Osteoblast (primary cell): ENCODE measurements at regions not wholly inside any gene's neighbourhood (a gene's known extent, or its start where the extent isn't known, plus 50 kb on each side); places are given as distances from the start of the nearest gene placed in this dataset.

Source experiments
- DNase-seq: peaks from one replicate; pipeline ENCODE4 v3.0.0; 2011; ENCODE audit warnings: low spot score, mixed read lengths; ENCODE audit not compliant: insufficient read length; ENCODE audit errors: missing footprints
- H2AFZ ChIP-seq: 2 replicates; pipeline ENCODE4 v1.6.0; 2011; ENCODE audit warnings: mild to moderate bottlenecking, low read length
- H3K27ac ChIP-seq: 2 replicates; pipeline ENCODE4 v1.5.1; 2011; ENCODE audit warnings: mild to moderate bottlenecking, low read depth, low read length, moderate library complexity
- H3K27me3 ChIP-seq: 2 replicates; pipeline ENCODE4 v1.6.0; 2012; ENCODE audit warnings: mild to moderate bottlenecking, control low read depth, inconsistent platforms, low read length, moderate library complexity; ENCODE audit not compliant: insufficient read depth
- H3K36me3 ChIP-seq: 2 replicates; pipeline ENCODE4 v1.5.1; 2011; ENCODE audit warnings: mild to moderate bottlenecking, low read length, control low read depth, moderate library complexity; ENCODE audit not compliant: insufficient read depth
- H3K4me1 ChIP-seq: 2 replicates; pipeline ENCODE4 v1.5.1; 2011; ENCODE audit warnings: mild to moderate bottlenecking, low read length, control low read depth, moderate library complexity; ENCODE audit not compliant: insufficient read depth
- H3K4me2 ChIP-seq: 2 replicates; pipeline ENCODE4 v1.6.0; 2011; ENCODE audit warnings: mild to moderate bottlenecking, low read length; ENCODE audit not compliant: insufficient read depth
- H3K4me3 ChIP-seq: fragments of 200-600 bp; sonication (generic); 3 replicates; pipeline ENCODE4 v1.5.1; 2012; ENCODE audit warnings: mild to moderate bottlenecking, low read length, inconsistent platforms; ENCODE audit not compliant: insufficient read depth
- H3K79me2 ChIP-seq: 2 replicates; pipeline ENCODE4 v1.6.0; 2012; ENCODE audit warnings: mild to moderate bottlenecking, low read length, control low read depth, inconsistent platforms; ENCODE audit not compliant: insufficient read depth
- H3K9me3 ChIP-seq: 2 replicates; pipeline ENCODE4 v1.5.1; 2011; ENCODE audit warnings: low read depth, low read length, control low read depth
- H4K20me1 ChIP-seq: 2 replicates; pipeline ENCODE4 v1.6.0; 2012; ENCODE audit warnings: mild to moderate bottlenecking, low read length, control low read depth; ENCODE audit not compliant: insufficient read depth
- TF ChIP-seq, protein P1 (sequence below): IDR thresholded peaks from 2 replicates; pipeline ENCODE4 v1.5.1; 2011; ENCODE audit warnings: mild to moderate bottlenecking, low read depth, low read length, moderate library complexity; ENCODE audit errors: extremely low read depth

DNA sequence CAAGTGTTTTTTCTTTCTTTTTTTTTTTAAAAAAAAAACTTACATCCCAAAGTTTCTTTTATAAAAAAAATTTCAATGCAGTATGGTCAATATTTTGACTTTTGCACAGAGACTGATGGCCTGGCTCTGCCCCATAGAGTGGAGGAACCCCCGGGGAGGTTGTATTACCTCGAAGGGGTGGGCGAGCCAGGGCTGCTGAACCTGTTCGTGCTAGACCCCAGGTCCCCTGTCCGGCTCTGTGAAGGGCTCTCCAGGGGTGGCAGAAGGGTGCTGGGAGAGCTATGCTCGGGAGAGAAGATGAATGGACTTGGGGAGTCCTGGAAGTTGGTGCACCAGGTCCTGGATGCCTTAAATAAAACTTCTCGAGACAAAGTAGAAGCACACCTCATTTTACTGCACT is 446.4 kb upstream of the KLF6 start:
- H3K9me3 ChIP-seq: no peaks in the 10 kb centered on the region
- H3K27me3 ChIP-seq: no peaks in the 10 kb centered on the region
- no peaks in the 10 kb centered on the region for H3K36me3 ChIP-seq
- no peaks in the 10 kb centered on the region for H3K4me1 ChIP-seq
- no peak overlapping the region for H2AFZ ChIP-seq
- DNase-seq: no peak
- no peak overlapping the region for H3K4me3 ChIP-seq
- H3K27ac ChIP-seq: no peak overlapping the region
- no peak overlapping the region for H3K4me2 ChIP-seq
- TF ChIP-seq, protein P1, sequence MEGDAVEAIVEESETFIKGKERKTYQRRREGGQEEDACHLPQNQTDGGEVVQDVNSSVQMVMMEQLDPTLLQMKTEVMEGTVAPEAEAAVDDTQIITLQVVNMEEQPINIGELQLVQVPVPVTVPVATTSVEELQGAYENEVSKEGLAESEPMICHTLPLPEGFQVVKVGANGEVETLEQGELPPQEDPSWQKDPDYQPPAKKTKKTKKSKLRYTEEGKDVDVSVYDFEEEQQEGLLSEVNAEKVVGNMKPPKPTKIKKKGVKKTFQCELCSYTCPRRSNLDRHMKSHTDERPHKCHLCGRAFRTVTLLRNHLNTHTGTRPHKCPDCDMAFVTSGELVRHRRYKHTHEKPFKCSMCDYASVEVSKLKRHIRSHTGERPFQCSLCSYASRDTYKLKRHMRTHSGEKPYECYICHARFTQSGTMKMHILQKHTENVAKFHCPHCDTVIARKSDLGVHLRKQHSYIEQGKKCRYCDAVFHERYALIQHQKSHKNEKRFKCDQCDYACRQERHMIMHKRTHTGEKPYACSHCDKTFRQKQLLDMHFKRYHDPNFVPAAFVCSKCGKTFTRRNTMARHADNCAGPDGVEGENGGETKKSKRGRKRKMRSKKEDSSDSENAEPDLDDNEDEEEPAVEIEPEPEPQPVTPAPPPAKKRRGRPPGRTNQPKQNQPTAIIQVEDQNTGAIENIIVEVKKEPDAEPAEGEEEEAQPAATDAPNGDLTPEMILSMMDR: no peak
- no peaks in the 10 kb centered on the region for H4K20me1 ChIP-seq
- H3K79me2 ChIP-seq: no peaks in the 10 kb centered on the region

DNA sequence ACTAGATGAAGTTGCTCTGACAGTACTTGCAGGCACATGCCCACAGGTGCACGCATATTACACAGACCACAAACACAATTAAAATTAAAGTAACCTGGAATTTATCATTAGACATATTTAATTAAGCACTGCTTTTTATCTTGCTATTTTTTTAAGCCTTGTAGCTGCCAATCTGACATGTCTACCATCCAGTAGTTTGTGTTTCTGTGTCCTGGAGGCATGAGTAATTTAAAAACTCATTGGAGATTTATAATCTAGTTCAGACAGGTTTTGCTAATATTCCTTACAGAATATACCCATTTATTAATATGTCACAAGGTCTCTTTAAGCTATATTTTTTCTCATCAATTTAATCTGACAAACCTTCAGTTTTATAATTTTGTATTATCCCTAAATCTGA is 445.0 kb upstream of the KLF6 start:
- no peak overlapping the region for H3K27ac ChIP-seq
- H2AFZ ChIP-seq: no peak overlapping the region

GRCh38 chr10:4229106-4229505 is 444.1 kb upstream of the KLF6 start:
- Histone ChIP-seq H2AFZ (no peak overlapping the region), H3K4me3 (no peak overlapping the region), H3K27me3 (no peaks in the 10 kb centered on the region), H3K9me3 (no peaks in the 10 kb centered on the region), H3K4me2 (no peak overlapping the region), H3K27ac (no peak overlapping the region), H3K79me2 (no peaks in the 10 kb centered on the region), H3K4me1 (no peaks in the 10 kb centered on the region), H4K20me1 (no peaks in the 10 kb centered on the region), H3K36me3 (no peaks in the 10 kb centered on the region)
- TF ChIP-seq, protein P1: no peak
- no peak for DNase-seq

More for the DNA sequence above, 445.0 kb upstream of the KLF6 start:
- DNase-seq: no peak
- no peaks in the 10 kb centered on the region for H3K9me3 ChIP-seq
- no peaks in the 10 kb centered on the region for H3K36me3 ChIP-seq
- H3K4me1 ChIP-seq: no peaks in the 10 kb centered on the region
- H3K27me3 ChIP-seq: no peaks in the 10 kb centered on the region
- H4K20me1 ChIP-seq: no peaks in the 10 kb centered on the region
- TF ChIP-seq, protein P1: no peak
- H3K4me3 ChIP-seq: no peak overlapping the region
- no peak overlapping the region for H3K4me2 ChIP-seq
- no peaks in the 10 kb centered on the region for H3K79me2 ChIP-seq

- Histone ChIP-seq H3K36me3 (no peaks in the 10 kb centered on the region), H3K27me3 (no peaks in the 10 kb centered on the region), H3K9me3 (no peaks in the 10 kb centered on the region), H4K20me1 (no peaks in the 10 kb centered on the region), H3K4me3 (no peak overlapping the region), H3K79me2 (no peaks in the 10 kb centered on the region), H3K4me1 (no peaks in the 10 kb centered on the region), H3K27ac (no peak overlapping the region), H2AFZ (no peak overlapping the region), H3K4me2 (no peak overlapping the region)
- TF ChIP-seq, protein P1: no peak
- DNase-seq: no peak
Observed at GRCh38 chr10:4227586-4227985, 442.6 kb upstream of the KLF6 start.
